GM12891 (cell line): ENCODE measurements at regions not wholly inside any gene's neighbourhood (a gene's known extent, or its start where the extent isn't known, plus 50 kb on each side); places are given as distances from the start of the nearest gene placed in this dataset.

ENCODE experiments used
- DNase-seq: peaks from one replicate; pipeline ENCODE4 v3.0.0; 2011; ENCODE audit warnings: low spot score; ENCODE audit not compliant: insufficient read length
- FAIRE-seq: peaks from 2 replicates; lab custom pipeline; 2011; peaks lifted over from hg19 to GRCh38; lab: Jason Lieb, UNC
- PAX5 ChIP-seq: IDR thresholded peaks from 2 replicates; pipeline ENCODE4 v1.6.1; 2011; ENCODE audit warnings: low read length, moderate library complexity, mild to moderate bottlenecking; ENCODE audit not compliant: insufficient read depth, severe bottlenecking
- POLR2A ChIP-seq: IDR thresholded peaks from 2 replicates; pipeline ENCODE4 v1.6.1; 2011; ENCODE audit warnings: low read depth, low read length, control low read depth
- POLR2AphosphoS5 ChIP-seq: IDR thresholded peaks from 2 replicates; pipeline ENCODE4 v1.6.1; 2011; ENCODE audit warnings: low read depth, low read length, control low read depth
- POU2F2 ChIP-seq: IDR thresholded peaks from 2 replicates; pipeline ENCODE4 v1.6.1; 2011; ENCODE audit warnings: low read depth, mild to moderate bottlenecking, control low read depth, low read length, moderate library complexity
- SPI1 ChIP-seq: IDR thresholded peaks from 2 replicates; pipeline ENCODE4 v1.6.1; 2011; ENCODE audit warnings: low read depth, low read length, control low read depth
- TAF1 ChIP-seq: IDR thresholded peaks from 2 replicates; pipeline ENCODE4 v1.6.1; 2011; ENCODE audit warnings: low read depth, low read length, control low read depth

DNA sequence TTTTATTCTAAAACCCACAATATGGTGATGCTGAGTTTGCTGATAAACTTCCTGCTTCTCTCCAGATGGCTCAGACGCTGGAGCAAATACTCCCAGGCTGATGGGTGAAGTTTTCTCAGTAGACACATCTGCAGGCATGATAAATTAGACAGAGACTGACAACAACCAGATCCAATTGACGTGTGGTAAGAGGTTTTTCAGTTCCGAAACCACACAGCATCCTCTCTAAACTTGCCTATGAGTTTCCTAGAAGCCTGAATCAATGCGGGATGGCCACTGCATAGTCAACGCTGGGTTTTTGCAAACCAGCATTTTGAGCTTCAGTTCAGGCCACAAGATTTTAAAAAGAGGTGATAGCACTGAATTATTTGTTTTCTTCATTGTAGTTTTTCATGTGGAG is 360.3 kb upstream of the ARRDC4 start:
- DNase-seq = no peak
- no peak for FAIRE-seq
- TF ChIP-seq PAX5 = no peak
- TF ChIP-seq POLR2AphosphoS5 = no peak
- TF ChIP-seq POU2F2 = no peak
- TF ChIP-seq SPI1 = no peak
- no peak for TF ChIP-seq POLR2A
- TF ChIP-seq TAF1 = no peak

DNA sequence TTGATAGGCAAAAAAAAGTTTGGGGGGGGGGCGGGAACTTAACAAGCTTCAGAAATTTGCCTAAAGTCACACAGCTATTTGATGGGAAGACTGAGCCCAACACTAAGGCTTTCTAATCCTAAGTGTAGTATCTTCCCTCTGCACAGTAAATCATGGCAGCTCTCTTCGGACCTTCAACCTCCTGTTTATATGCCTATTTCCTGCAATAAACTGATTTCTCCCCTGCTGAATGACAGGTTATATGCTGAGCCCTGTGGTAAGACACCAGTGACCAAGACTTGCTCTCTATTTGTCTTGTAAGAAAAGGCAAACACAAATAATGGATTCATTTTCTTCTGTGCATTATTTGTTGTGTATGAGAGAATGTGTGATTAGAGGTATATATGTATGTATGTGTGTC is 355.8 kb upstream of the ARRDC4 start:
- FAIRE-seq = no peak
- no peak for DNase-seq
- TF ChIP-seq SPI1 (no peak), POU2F2 (no peak), POLR2AphosphoS5 (no peak), TAF1 (no peak), POLR2A (no peak), PAX5 (no peak)

DNA sequence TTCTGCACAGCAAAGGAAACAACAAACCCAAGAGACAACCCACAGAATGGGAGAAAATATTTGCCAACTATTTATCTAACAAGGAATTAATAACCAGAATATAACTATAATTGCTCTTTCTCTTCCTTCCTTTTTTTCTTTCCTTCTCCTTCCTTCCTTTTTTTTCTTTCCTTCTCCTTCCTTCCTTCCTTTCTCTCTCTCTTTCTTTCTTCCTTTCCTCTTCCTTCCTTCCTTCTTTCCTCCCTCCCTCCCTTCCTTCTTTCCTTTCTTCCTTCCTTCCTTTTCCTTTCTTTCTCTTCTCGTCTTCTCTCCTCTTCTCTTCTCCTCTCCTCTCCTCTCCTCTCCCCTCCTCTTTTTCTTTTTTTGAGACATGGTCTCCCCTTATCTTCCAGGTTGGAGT is 345.4 kb upstream of the ARRDC4 start:
- TF ChIP-seq SPI1 (no peak), POLR2A (no peak), POU2F2 (no peak), PAX5 (no peak)
- no peak for DNase-seq
- no peak for FAIRE-seq

DNA sequence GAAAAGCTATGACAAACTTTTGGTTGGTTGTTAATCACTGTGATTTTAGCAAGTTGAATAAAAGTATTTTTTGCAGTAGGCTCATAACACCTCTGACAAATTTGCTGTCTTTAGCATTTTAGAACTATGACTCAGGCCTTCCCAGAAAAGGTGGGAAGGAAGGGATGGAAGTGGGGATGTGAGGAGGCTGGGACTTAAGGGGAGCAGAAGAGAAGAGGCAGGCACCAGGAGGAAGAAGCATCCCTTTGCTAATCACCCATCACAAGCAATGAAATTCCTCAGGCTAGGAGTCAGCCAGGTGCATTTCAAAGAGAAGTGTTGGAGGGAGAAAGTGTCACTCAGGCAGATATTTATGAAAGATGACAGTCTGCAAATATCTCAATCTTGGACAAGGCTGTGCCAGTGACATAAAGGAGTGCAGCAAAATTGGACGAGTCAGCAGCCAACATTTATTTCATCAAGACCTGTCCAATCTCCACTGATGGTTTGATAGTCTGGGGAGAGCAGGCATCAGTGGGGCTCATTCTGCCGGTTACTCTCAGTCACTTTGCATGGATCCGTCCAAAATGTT is 337.3 kb upstream of the ARRDC4 start:
- DNase-seq (no peak), FAIRE-seq (no peak)
- no peak for TF ChIP-seq POU2F2
- TF ChIP-seq PAX5 = no peak
- no peak for TF ChIP-seq POLR2A
- TF ChIP-seq POLR2AphosphoS5 = no peak
- no peak for TF ChIP-seq SPI1
- TF ChIP-seq TAF1 = no peak

DNA sequence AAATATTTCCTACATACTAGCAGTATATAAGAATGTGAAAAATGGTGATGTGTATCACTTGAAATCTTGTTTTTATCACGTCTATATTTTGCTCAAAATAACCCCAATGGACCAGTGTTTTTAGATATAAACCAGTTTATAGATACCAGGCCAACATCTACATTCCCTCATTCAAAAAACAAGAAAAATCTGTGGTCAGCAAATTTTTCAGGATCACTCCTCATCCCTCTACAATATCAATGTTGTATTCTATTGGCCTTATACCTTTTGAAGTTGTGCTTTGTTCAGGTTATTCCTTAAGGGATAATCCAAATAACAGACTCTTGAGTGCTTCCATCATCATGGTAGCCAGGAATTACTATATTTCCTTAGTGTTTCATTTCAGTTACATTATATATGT is 332.9 kb upstream of the ARRDC4 start:
- DNase-seq = no peak
- TF ChIP-seq PAX5 (no peak), TAF1 (no peak), POU2F2 (no peak), POLR2AphosphoS5 (no peak), SPI1 (no peak), POLR2A (no peak)
- no peak for FAIRE-seq

DNA sequence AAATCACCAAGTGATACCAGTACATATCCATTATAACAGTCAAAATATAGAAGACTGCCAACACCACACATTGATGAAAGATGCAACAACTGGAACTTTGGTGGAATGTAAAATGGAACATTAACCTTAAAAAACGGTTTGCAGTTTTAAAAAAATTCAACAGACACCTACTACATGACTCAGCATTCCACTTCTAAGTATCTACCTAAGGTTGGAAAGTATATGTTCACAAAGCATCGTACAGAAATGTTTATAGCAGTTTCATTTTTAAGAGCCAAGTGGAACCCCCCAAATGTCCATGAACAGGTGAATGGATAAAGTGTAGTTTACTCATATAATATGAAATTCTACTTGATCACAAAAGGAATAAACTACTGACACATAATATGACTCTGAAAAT is 314.7 kb upstream of the ARRDC4 start:
- no peak for FAIRE-seq
- DNase-seq = no peak
- TF ChIP-seq POLR2A = no peak
- no peak for TF ChIP-seq PAX5
- no peak for TF ChIP-seq POU2F2
- no peak for TF ChIP-seq SPI1
- TF ChIP-seq POLR2AphosphoS5 = no peak
- no peak for TF ChIP-seq TAF1

DNA sequence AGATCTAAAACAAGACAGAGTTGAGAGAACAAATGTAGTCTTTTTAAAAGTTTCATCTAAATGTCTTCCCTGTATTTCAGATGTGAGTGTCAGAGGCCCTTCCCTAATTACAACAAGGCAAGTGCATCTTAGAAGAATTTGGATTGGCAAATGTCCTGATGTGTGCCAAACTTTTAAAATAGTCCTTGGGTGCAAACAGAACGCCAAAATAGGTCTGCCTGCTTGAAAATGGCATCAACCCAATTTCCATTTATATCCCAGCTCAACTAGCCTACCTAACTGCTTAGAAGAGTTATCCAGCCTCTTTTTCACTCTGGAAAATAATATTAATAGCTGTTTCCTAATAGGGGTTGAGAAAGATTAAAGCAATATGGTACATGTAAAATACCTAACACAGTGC is 311.8 kb upstream of the ARRDC4 start:
- no peak for FAIRE-seq
- no peak for DNase-seq

DNA sequence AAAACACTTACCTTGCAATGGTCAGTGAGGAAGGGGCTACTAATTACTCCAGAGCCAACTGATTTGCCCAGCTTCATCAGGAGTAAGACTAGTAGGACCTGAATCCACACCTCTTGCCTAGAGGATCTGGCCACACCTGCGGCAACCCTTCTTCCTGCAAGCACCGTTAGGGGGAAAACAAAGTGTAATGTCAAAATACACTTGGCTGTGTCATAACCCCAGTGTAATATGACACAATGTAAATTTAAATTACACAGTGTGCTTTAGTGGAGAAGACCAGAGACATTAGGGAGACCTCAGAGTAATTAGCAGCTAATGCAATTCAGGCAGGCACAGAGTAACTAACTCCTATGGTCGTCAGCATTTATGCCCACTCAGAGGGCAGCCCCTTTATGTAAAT is 308.5 kb upstream of the ARRDC4 start:
- no peak for DNase-seq
- no peak for TF ChIP-seq PAX5
- TF ChIP-seq TAF1 = no peak
- no peak for TF ChIP-seq POU2F2
- no peak for TF ChIP-seq POLR2A
- TF ChIP-seq POLR2AphosphoS5 = no peak
- TF ChIP-seq SPI1 = no peak
- no peak for FAIRE-seq

More for the DNA sequence above, 311.8 kb upstream of the ARRDC4 start:
- no peak for TF ChIP-seq POU2F2
- TF ChIP-seq POLR2A = no peak
- TF ChIP-seq TAF1 = no peak
- TF ChIP-seq POLR2AphosphoS5 = no peak
- TF ChIP-seq PAX5 = no peak
- TF ChIP-seq SPI1 = no peak

DNA sequence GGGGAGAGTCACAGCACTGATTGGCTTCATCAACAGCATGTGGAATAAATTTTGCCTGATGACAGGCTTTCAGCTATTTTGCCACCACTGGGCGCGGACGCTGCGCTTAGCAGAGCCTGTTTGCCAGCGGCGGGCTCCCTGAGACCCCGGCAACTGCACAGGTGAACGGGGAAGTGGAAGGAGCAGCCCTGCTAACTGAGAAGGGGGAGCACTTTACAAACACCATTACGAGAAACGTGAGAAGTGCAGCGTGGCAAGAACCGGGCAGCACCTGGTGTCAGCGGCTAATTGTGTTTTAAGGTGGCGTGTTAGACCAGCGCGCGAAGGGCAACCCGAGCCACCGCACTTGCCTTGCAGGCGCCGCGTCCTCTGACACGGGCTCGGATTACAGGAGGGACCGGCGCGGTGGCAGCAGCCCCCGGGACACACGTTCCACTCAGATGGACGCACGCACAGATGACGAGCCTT is 307.8 kb upstream of the ARRDC4 start:
- DNase-seq (no peak), FAIRE-seq (no peak)
- TF ChIP-seq POLR2AphosphoS5 (no peak), TAF1 (no peak), PAX5 (no peak), POU2F2 (no peak), POLR2A (no peak), SPI1 (no peak)

DNA sequence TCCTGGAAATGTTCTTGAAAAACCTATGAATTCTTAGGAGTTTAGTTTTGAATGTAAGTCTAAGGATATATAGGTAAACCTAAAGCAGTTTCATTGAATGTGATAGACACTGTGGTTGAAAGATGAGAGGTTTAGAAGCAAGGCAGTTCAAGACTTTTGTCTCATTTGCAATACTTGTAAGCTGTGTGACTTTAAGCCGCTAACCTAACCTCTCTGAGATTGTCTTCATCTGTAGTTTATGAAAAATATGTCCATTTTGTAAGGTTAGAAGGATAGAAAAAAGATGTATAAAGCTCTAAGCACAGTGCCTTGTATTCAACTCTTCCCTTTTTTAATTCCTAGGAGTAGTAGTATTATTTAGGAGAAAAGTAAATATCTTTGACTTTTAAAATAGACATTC is 306.6 kb upstream of the ARRDC4 start:
- TF ChIP-seq PAX5 = no peak
- TF ChIP-seq POLR2A = no peak
- no peak for TF ChIP-seq SPI1
- no peak for TF ChIP-seq POLR2AphosphoS5
- TF ChIP-seq TAF1 = no peak
- TF ChIP-seq POU2F2 = no peak
- DNase-seq (no peak), FAIRE-seq (no peak)
